ENCODE measurements at regions not wholly inside any gene's neighbourhood (a gene's known extent, or its start where the extent isn't known, plus 50 kb on each side); places are given as distances from the start of the nearest gene placed in this dataset.

DNA sequence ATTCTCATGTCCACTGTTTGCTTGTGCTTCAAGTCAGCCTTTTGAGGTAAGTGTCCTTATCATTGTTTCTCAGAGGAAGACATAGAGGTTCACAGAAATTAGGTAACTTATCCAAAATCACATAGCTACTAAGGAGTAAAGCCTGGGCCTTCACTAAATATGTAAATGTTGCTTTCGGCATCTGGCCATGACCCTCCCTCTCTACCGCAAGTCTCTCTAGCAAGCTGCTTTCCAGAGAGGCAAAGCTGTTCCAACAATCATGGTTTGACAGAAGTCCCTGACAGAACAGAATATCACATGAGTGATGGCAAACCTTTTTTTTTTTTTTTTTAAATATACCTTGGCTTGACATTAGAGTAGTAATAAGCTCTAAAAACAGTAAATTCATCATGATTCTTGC is 94.5 kb upstream of the F3 start:
- Histone ChIP-seq H3K4me3 (ENCODE audit: low read depth, low read length, poor library complexity, severe bottlenecking) (no peak overlapping the region), H3K36me3 (ENCODE audit: insufficient read depth, low read length, poor library complexity, severe bottlenecking) (no peaks in the 10 kb centered on the region), H3K4me1 (ENCODE audit: insufficient read depth, low read length, poor library complexity, severe bottlenecking) (no peaks in the 10 kb centered on the region), H3K27ac (ENCODE audit: low read depth, low read length, poor library complexity, severe bottlenecking) (no peak overlapping the region), H3K9me3 (ENCODE audit: low read depth, low read length, poor library complexity, severe bottlenecking) (peaks cover 7% of the 10 kb centered on the region), H3K27me3 (replicated peaks; ENCODE audit: insufficient read depth, low read depth, low read length, poor library complexity) (no peaks in the 10 kb centered on the region)
- BruUV-seq (replicated peaks) = no TSS peak
- no peak for DNase-seq (ENCODE audit: low spot score)
- TF ChIP-seq EZH2 (IDR thresholded peaks at IDR 0.05; ENCODE audit: borderline replicate concordance, low read depth, low read length, poor library complexity, severe bottlenecking) = no peak
- TF ChIP-seq, protein P1, sequence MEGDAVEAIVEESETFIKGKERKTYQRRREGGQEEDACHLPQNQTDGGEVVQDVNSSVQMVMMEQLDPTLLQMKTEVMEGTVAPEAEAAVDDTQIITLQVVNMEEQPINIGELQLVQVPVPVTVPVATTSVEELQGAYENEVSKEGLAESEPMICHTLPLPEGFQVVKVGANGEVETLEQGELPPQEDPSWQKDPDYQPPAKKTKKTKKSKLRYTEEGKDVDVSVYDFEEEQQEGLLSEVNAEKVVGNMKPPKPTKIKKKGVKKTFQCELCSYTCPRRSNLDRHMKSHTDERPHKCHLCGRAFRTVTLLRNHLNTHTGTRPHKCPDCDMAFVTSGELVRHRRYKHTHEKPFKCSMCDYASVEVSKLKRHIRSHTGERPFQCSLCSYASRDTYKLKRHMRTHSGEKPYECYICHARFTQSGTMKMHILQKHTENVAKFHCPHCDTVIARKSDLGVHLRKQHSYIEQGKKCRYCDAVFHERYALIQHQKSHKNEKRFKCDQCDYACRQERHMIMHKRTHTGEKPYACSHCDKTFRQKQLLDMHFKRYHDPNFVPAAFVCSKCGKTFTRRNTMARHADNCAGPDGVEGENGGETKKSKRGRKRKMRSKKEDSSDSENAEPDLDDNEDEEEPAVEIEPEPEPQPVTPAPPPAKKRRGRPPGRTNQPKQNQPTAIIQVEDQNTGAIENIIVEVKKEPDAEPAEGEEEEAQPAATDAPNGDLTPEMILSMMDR (conservative IDR thresholded peaks at IDR 0.05; ENCODE audit: low read depth, low read length) = no peak
- intact Hi-C loops (cut with micrococcal nuclease; ENCODE audit: unreplicated experiment) = no loop called here
- CTCF ChIA-PET = no interaction called here
- POLR2A ChIA-PET (ENCODE audit: low non-redundant PET) = no interaction called here

DNA sequence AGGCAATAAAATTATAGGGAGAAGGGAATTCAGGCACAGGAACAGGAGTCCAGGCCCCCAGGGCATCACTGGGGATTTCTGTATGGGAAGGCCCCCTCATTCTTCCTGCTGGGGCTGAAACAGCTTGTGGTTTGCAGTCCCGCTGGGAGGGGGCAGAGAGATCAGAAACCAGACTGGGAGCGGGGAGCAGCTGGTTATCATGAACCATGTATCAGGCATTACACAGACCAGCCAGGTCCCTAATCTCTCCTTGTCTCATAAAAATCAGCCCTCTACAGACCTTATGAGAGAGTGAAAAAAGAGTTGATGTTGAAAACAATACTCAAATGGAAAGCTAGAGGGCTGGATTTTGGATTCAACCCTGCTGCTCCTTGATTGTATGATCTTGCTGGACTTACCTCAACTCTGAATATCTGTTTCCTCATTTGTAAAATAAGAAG is 93.4 kb upstream of the F3 start:
- BruUV-seq (replicated peaks) = no TSS peak
- no peaks in the 10 kb centered on the region for H3K36me3 ChIP-seq (ENCODE audit: insufficient read depth, low read length, poor library complexity, severe bottlenecking)
- H3K4me3 ChIP-seq (ENCODE audit: low read depth, low read length, poor library complexity, severe bottlenecking) = no peak overlapping the region
- intact Hi-C loops (cut with micrococcal nuclease; ENCODE audit: unreplicated experiment) = no loop called here
- peak; percentile 18 for DNase-seq (ENCODE audit: low spot score)
- H3K9me3 ChIP-seq (ENCODE audit: low read depth, low read length, poor library complexity, severe bottlenecking) = peaks cover 3% of the 10 kb centered on the region
- H3K27me3 ChIP-seq (replicated peaks; ENCODE audit: insufficient read depth, low read depth, low read length, poor library complexity) = no peaks in the 10 kb centered on the region
- H3K4me1 ChIP-seq (ENCODE audit: insufficient read depth, low read length, poor library complexity, severe bottlenecking) = no peaks in the 10 kb centered on the region
- no peak overlapping the region for H3K27ac ChIP-seq (ENCODE audit: low read depth, low read length, poor library complexity, severe bottlenecking)
- CTCF ChIA-PET = no interaction called here
- TF ChIP-seq, protein P1 (conservative IDR thresholded peaks at IDR 0.05; ENCODE audit: low read depth, low read length) = no peak; the same call in 1 of the 2 replicates
- TF ChIP-seq EZH2 (IDR thresholded peaks at IDR 0.05; ENCODE audit: borderline replicate concordance, low read depth, low read length, poor library complexity, severe bottlenecking) = no peak
- POLR2A ChIA-PET (ENCODE audit: low non-redundant PET) = no interaction called here

DNA sequence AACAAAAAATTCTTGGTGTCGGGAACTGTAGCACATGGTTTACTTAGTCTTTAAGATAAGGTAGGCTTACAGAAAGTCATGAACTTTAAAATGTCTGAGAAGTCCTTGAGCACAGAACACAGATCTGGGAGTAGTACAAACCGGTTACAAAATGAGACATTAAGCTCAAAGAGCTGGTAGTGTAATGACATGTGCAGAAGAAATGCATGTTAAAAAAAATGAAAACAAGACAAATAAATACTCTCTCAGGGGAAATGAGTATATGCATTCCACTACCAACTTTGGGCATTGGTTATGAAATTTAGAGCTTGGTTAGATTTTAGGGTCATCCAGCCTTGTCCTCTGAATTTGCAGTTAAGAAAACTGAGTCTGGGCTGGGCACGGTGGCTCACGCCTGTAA is 91.5 kb upstream of the F3 start:
- H3K27me3 ChIP-seq (replicated peaks; ENCODE audit: insufficient read depth, low read depth, low read length, poor library complexity) = no peaks in the 10 kb centered on the region
- ChIA-PET CTCF (no interaction called here), POLR2A (ENCODE audit: low non-redundant PET) (no interaction called here)
- H3K4me1 ChIP-seq (ENCODE audit: insufficient read depth, low read length, poor library complexity, severe bottlenecking) = no peaks in the 10 kb centered on the region
- TF ChIP-seq, protein P1 (conservative IDR thresholded peaks at IDR 0.05; ENCODE audit: low read depth, low read length) = no peak
- no peak for TF ChIP-seq EZH2 (IDR thresholded peaks at IDR 0.05; ENCODE audit: borderline replicate concordance, low read depth, low read length, poor library complexity, severe bottlenecking)
- H3K27ac ChIP-seq (ENCODE audit: low read depth, low read length, poor library complexity, severe bottlenecking) = no peak overlapping the region
- no peak for DNase-seq (ENCODE audit: low spot score)
- H3K36me3 ChIP-seq (ENCODE audit: insufficient read depth, low read length, poor library complexity, severe bottlenecking) = no peaks in the 10 kb centered on the region
- H3K4me3 ChIP-seq (ENCODE audit: low read depth, low read length, poor library complexity, severe bottlenecking) = no peak overlapping the region
- no peaks in the 10 kb centered on the region for H3K9me3 ChIP-seq (ENCODE audit: low read depth, low read length, poor library complexity, severe bottlenecking)
- BruUV-seq (replicated peaks) = no TSS peak
- intact Hi-C loops (cut with micrococcal nuclease; ENCODE audit: unreplicated experiment) = no loop called here

Data from A673 (cell line).